ENCODE measurements at regions not wholly inside any gene's neighbourhood (a gene's known extent, or its start where the extent isn't known, plus 50 kb on each side); places are given as distances from the start of the nearest gene placed in this dataset.

GRCh38 chr17:72412650-72413076 lies 291.8 kb downstream of the SOX9 start:
- H3K27ac ChIP-seq (ENCODE audit: low read depth, low read length), result no peak overlapping the region
- no peak overlapping the region for H3K4me3 ChIP-seq (ENCODE audit: low read depth, low read length)
- H3K27me3 ChIP-seq (ENCODE audit: control insufficient read depth, insufficient read depth, low read length), result no peaks in the 10 kb centered on the region
- CTCF ChIA-PET, result interaction anchor here (0.8 kb wide), 1 partner anchor 144 kb away, joined by 3 read pairs; no protein-coding TSS in a partner anchor
- TF ChIP-seq, protein P1, sequence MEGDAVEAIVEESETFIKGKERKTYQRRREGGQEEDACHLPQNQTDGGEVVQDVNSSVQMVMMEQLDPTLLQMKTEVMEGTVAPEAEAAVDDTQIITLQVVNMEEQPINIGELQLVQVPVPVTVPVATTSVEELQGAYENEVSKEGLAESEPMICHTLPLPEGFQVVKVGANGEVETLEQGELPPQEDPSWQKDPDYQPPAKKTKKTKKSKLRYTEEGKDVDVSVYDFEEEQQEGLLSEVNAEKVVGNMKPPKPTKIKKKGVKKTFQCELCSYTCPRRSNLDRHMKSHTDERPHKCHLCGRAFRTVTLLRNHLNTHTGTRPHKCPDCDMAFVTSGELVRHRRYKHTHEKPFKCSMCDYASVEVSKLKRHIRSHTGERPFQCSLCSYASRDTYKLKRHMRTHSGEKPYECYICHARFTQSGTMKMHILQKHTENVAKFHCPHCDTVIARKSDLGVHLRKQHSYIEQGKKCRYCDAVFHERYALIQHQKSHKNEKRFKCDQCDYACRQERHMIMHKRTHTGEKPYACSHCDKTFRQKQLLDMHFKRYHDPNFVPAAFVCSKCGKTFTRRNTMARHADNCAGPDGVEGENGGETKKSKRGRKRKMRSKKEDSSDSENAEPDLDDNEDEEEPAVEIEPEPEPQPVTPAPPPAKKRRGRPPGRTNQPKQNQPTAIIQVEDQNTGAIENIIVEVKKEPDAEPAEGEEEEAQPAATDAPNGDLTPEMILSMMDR (IDR thresholded peaks at IDR 0.05; ENCODE audit: low read depth, low read length), result no peak
- H3K9me3 ChIP-seq (ENCODE audit: control insufficient read depth, insufficient read depth, low read length), result peaks cover 10% of the 10 kb centered on the region
- POLR2A ChIA-PET, result no interaction called here
- no peak for DNase-seq (ENCODE audit: low read depth, low spot score)

DNA sequence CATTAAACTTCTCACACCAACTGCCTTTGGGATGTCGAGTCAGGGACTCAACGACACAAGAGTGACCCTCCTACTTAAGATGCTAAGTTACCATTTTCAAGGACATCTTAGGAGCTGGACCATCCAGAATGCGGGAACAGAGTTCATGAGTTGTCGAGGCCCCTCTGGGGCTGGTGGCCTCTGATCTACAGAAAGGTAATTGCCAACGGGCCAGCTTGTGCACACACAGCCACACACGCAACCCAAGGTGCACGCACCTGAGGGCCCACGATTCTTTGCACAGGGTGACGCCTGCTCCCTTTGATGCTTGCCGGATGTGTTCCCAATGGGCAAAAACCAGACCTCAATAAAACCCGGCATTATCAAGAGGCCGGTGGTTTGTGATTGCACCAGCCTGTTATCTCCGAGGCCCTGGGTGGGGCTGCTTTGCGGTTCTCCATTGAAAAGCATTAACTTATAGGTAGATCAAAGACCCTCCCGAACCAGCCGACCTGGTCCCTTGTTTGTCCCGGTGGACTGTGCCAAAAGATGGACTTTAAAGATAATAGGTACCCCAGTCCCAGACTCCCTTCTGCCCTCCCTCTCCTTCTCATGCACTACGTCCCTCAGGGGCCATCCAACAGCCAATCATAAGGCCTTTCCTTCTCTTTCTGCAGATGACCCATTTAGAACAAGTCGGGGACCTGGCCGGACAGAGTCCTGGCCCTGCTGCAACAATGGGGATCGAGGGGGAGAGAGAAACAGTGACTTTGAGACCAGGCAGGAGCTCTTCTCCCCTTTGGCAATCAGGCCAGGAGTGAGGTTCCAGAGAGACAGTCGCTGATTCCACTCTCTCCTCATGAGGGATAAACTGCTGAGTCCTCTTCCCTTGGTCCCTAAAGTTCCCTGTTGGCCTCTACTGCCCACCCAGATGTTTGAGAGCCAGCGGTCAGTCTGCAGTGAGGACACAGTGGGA lies 292.5 kb downstream of the SOX9 start:
- H3K27ac ChIP-seq (ENCODE audit: low read depth, low read length), result no peak overlapping the region
- ChIA-PET POLR2A (no interaction called here), CTCF (no interaction called here)
- no peak for DNase-seq (ENCODE audit: low read depth, low spot score)
- H3K4me3 ChIP-seq (ENCODE audit: low read depth, low read length), result no peak overlapping the region
- TF ChIP-seq, protein P1 (IDR thresholded peaks at IDR 0.05; ENCODE audit: low read depth, low read length), result no peak
- no peaks in the 10 kb centered on the region for H3K27me3 ChIP-seq (ENCODE audit: control insufficient read depth, insufficient read depth, low read length)
- H3K9me3 ChIP-seq (ENCODE audit: control insufficient read depth, insufficient read depth, low read length), result peaks cover 16% of the 10 kb centered on the region

DNA sequence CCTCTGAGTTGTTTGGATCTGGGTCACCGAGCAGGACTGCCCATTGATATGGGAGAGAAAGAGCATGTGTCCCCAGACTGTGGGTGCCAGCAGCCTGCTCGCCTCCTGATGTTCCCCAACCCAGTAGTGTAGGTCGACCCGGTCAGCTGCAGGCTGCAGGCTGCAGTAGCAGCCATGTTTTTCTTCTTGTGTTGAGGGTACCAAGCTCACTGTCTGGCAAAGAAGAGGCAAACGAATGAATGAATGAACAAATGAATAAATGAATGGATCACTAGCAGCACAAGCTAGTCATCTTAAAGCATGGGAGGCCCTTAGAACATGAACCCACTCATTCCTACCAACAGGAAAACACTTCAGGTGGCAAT lies 293.2 kb downstream of the SOX9 start:
- CTCF ChIA-PET, result no interaction called here
- H3K27me3 ChIP-seq (ENCODE audit: control insufficient read depth, insufficient read depth, low read length), result no peaks in the 10 kb centered on the region
- peaks cover 16% of the 10 kb centered on the region for H3K9me3 ChIP-seq (ENCODE audit: control insufficient read depth, insufficient read depth, low read length)
- H3K27ac ChIP-seq (ENCODE audit: low read depth, low read length), result no peak overlapping the region
- TF ChIP-seq, protein P1 (IDR thresholded peaks at IDR 0.05; ENCODE audit: low read depth, low read length), result no peak
- DNase-seq (ENCODE audit: low read depth, low spot score), result no peak
- POLR2A ChIA-PET, result no interaction called here
- H3K4me3 ChIP-seq (ENCODE audit: low read depth, low read length), result no peak overlapping the region

GRCh38 chr17:72414967-72415853 lies 294.4 kb downstream of the SOX9 start:
- H3K9me3 ChIP-seq (ENCODE audit: control insufficient read depth, insufficient read depth, low read length), result peaks cover 16% of the 10 kb centered on the region
- no peak overlapping the region for H3K27ac ChIP-seq (ENCODE audit: low read depth, low read length)
- ChIA-PET CTCF (no interaction called here), POLR2A (no interaction called here)
- DNase-seq (ENCODE audit: low read depth, low spot score), result no peak
- no peak overlapping the region for H3K4me3 ChIP-seq (ENCODE audit: low read depth, low read length)
- TF ChIP-seq, protein P1 (IDR thresholded peaks at IDR 0.05; ENCODE audit: low read depth, low read length), result no peak
- no peaks in the 10 kb centered on the region for H3K27me3 ChIP-seq (ENCODE audit: control insufficient read depth, insufficient read depth, low read length)
